HG02678 (cell line): ENCODE measurements at regions not wholly inside any gene's neighbourhood (a gene's known extent, or its start where the extent isn't known, plus 50 kb on each side); places are given as distances from the start of the nearest gene placed in this dataset.
"Not testable (repeated sequence)": the region's sequence is repeated elsewhere in the genome, so short reads cannot be mapped to it uniquely, and the experiment has no call there.

ENCODE experiments used
- ATAC-seq: cut with Tn5 transposase; IDR thresholded peaks from one replicate; pipeline ENCODE4 v1.9.1; 2021; ENCODE audit warnings: mild to moderate bottlenecking, moderate library complexity; ENCODE audit not compliant: unreplicated experiment

GRCh38 chr1:199930067-199930466 lies 97.4 kb upstream of the NR5A2 start:
- ATAC-seq: not testable (repeated sequence)

DNA sequence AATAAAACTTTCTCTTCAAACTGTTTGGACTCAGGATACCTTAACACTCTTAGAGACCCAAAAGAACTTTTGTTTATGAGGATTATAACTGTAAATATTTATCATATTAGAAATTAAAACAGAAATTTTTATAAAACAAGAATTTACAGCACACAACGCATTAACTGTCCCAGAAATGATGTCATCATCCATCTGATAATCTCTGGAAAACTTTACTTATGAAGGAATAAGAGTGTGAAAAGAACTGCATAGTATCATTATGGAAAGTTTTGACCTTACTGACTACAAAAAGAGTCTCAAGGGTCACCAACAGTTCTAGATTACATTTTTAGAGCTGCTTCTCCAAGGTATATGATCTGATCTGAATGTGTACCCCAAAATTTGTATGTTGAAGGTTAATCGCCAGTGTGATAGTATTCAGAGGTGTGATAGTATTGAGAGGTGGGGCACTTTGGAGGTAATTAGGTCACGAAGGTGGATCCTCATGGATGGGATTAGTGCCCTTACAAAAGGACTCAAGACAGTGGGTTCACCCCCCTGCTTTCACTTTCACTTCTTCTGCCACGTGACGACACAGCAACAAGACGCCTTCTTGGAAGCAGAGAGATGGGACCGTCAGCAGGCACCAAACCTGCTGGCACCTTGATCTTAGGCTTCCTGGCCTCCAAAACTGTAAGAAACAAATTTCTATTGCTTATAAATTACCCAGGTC lies 95.7 kb upstream of the NR5A2 start:
- no peak for ATAC-seq

DNA sequence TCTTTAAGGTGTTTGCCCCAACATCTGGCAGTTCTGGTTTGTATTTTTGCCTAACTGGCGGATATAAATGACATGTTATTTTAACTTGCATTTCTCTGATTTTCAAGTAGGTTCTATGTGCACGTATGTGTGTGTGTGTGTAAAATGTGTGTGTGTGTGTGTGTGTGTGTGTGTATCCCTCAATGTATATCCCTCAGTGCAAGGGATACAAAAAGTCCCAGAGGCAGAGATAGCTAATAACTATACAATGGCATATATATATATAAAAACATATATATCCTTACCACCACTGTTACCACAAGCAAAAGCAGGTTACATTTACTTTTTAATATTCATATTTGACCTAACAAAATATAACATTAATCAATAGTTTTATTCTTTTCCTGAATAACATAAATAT lies 95.0 kb upstream of the NR5A2 start:
- ATAC-seq: no peak

DNA sequence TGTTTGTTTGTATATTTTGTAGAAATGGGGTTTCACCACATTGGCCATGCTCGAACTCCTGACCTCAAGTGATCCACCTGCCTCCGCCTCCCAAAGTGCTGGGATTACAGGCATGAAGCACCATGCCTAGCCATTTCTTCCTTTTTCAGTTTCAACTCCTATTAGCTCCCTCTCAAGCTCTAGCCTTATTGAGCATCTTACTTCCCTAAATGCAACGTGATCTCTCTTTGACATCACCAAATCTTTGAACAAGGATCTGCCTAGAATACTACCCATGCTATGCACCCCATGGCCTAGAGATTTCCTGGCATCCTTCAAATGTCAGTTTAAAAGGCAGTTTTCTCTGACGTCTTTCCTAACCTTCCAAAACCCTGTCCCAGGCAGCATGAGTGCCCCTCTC lies 91.1 kb upstream of the NR5A2 start:
- no peak for ATAC-seq

DNA sequence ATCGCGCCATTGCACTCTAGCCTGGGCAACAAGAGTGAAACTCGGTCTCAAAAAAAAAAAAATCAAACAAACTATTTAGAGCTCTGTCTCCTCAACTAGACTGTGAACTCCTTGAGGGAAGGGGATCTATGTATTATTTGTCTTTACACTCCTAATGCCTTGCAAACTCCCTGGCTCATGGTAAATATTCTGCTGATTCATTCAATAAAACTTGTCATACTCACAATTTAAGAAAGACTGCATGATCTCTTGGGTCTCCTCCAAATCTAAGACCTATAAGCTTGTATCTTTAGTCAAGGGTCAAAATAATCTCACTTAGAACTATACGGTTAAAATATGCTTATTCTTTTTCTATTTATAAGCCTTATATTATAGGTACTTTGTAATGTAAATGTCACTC lies 90.3 kb upstream of the NR5A2 start:
- ATAC-seq: no peak

DNA sequence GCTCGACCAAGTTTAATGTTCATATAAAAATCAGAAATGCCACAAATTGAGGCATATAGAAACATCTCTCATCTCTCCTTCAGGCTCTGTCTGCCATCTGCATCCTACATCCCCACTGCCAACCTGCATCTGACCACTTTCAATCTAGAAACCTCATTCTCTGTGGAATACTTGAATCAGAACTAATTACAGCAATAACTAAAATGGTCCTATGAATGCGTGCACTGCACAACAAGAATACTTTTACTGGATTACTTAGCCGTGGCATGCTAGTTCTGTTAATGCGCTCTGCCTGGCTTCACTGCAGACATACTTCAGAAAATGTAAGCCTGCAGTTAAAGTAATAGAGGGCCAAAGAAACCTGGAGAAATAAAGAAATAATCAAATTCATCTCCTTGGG lies 89.8 kb upstream of the NR5A2 start:
- ATAC-seq: no peak

GRCh38 chr1:199944986-199945385 lies 82.5 kb upstream of the NR5A2 start:
- no peak for ATAC-seq

- ATAC-seq: no peak
These were observed 81.9 kb upstream of the NR5A2 start for GRCh38 chr1:199945591-199945990.

DNA sequence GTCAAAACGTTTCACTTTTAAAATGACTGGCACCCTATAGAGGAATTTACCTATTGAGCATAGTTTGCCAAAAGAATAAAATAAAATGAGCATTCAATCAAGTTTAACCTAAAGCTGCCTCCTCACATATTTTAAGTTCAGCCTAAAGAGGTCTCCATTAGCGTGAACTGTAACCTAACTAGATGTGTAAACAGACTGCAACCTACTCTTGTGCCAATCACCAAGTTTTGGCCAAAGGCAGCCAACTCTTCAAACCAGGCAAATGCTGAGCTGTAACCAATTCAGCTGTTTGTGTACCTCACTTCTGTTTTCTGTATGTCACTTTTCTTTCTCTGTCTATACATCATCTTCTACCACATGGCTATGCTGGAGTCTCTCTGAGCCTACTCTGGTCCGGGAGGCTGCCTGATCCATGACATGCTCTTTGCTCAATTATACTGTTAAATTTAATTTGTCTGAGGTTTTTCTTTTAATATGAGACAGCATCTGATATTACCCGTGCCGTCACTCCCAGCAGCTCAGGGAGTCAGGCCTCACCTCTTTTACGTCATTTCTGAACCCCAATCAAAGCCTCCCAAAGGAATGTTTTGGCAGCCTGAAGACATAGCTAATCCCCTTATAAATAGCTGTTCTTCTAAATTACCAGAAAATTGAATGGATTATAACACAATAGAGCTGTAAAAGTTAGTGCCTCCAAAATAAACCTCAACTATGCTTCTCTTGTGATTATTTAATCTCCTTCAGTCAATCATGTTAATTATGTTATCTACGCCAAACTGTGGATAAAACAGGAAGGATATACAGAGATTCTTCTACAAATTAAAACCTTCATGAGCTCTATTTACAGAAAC lies 81.0 kb upstream of the NR5A2 start:
- no peak for ATAC-seq

- ATAC-seq: no peak
These were observed 78.8 kb upstream of the NR5A2 start for GRCh38 chr1:199948587-199949280.

DNA sequence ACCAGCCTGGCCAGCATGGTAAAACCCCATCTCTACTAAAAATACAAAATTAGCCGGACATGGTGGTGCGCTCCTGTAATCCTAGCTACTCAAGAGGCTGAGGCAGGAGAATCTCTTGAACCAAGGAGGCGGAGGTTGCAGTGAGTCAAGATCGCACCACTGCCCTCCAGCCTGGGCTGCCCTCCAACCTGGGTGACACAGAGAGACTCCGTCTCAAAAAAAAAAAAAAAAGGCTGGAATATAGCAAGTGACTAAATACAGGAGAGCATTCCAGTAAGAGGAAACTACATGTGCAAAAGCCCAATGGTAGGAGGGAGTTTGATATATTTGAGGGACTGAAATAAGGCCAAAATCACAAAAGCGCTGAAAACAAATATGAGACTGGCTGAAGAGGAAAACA lies 76.5 kb upstream of the NR5A2 start:
- ATAC-seq: not testable (repeated sequence)

DNA sequence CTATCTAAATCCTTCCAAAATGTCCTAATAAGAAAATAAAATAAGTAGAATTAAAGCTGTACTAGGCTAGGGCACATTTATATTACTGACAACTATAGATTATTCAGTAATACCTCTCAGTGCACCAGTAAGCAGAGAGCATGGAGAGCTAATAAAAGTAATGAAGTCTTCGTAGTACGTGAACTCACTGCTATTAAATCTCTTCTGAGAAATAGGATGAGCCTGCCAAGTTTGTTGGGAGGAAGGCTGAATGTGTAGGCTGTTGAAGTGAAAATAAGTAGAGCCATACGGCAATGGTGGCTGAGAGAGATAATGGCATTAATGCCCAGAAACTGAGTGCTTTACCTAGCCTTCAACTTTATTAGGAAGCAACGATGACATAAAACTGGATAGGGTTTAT lies 73.9 kb upstream of the NR5A2 start:
- no peak for ATAC-seq

- ATAC-seq: no peak
These were observed 72.8 kb upstream of the NR5A2 start for GRCh38 chr1:199954699-199955098.

- no peak for ATAC-seq
These were observed 72.3 kb upstream of the NR5A2 start for GRCh38 chr1:199955235-199955634.

- no peak for ATAC-seq
These were observed 71.5 kb upstream of the NR5A2 start for GRCh38 chr1:199956005-199956404.

GRCh38 chr1:199959033-199959774 lies 68.3 kb upstream of the NR5A2 start:
- no peak for ATAC-seq

- no peak for ATAC-seq
These were observed 67.8 kb upstream of the NR5A2 start for GRCh38 chr1:199959775-199960110.

GRCh38 chr1:199970125-199970524 lies 57.4 kb upstream of the NR5A2 start:
- ATAC-seq: no peak

DNA sequence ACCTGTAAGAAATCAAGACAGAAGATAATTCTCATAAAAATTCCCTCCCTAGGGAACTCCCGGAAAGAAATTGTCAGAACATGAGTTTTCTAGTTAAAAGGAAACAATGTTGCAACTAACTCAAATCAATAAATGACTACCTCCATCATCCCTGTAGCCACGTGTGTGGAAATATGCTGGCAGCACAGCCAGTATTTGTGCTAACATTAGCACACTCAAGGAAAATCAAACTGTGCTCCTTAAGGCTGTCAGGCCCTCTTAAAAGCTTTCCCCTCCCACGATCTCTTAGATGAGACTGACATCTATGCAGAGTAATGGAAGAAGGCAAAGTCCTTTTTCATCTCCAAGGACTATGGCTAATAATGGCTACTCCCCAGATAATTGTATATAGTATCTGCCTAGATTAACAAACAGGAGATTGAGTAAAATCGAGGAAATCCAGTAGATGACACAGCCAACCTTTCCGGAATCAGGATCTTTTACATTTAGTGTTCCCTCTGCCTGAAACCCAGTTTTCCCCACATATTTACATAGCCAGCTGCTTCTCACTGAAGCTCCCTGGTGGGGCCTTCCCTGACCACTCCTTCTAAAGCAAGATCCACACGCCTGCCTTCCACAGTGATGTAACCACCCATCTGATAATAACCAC lies 50.9 kb upstream of the NR5A2 start:
- ATAC-seq: no peak
